IMR-90 (cell line): ENCODE measurements at regions not wholly inside any gene's neighbourhood (a gene's known extent, or its start where the extent isn't known, plus 50 kb on each side); places are given as distances from the start of the nearest gene placed in this dataset.

Experiments
- ATAC-seq: fragments of 200-7000 bp; cut with Tn5 transposase; 2 replicates; pipeline ENCODE4 v1.9.1; 2020; ENCODE audit warnings: low read depth, mild to moderate bottlenecking, moderate library complexity
- BruUV-seq: library from RNA; stranded (reverse); fragments of 400-500 nt; replicated peaks from 2 replicates; lab custom pipeline; 2021; lab: Mats Ljungman, UMichigan
- CTCF ChIA-PET: fragments of 300-600 bp; formaldehyde crosslinking; extraction: SDS; loops from one replicate; lab custom pipeline; 2021; ENCODE audit warnings: antibody characterized with exemption; lab: Yijun Ruan, JAX
- POLR2A ChIA-PET: fragments of 300-600 bp; sonication (Branson Sonifier 250); formaldehyde crosslinking; loops from one replicate; lab custom pipeline; 2022; ENCODE audit warnings: antibody characterized with exemption; ENCODE audit not compliant: unreplicated experiment; lab: Charles Lee
- DNase-seq: peaks from one replicate; pipeline ENCODE4 v3.0.0; 2013
- H2AFZ ChIP-seq: replicated peaks from 2 replicates; pipeline ENCODE3; 2013; ENCODE audit warnings: low read length, mild to moderate bottlenecking; ENCODE audit not compliant: poor library complexity
- H2AK5ac ChIP-seq: 2 replicates; pipeline ENCODE4 v1.6.1; 2013; ENCODE audit warnings: low read depth, low read length, inconsistent platforms
- H2AK9ac ChIP-seq: replicated peaks from 2 replicates; pipeline ENCODE3; 2013; ENCODE audit warnings: mild to moderate bottlenecking, low read depth, low read length, moderate library complexity; ENCODE audit not compliant: poor library complexity
- H2BK120ac ChIP-seq: 2 replicates; pipeline ENCODE4 v1.6.1; 2013; ENCODE audit warnings: low read depth, low read length, inconsistent platforms
- H2BK15ac ChIP-seq: 3 replicates; pipeline ENCODE4 v1.6.1; 2013; ENCODE audit warnings: low read depth, low read length, inconsistent platforms
- H2BK20ac ChIP-seq: 2 replicates; pipeline ENCODE4 v1.6.1; 2013; ENCODE audit warnings: low read depth, mild to moderate bottlenecking, inconsistent platforms, low read length, moderate library complexity
- H2BK5ac ChIP-seq: 2 replicates; pipeline ENCODE4 v1.6.1; 2013; ENCODE audit warnings: mild to moderate bottlenecking, low read depth, low read length, inconsistent platforms; ENCODE audit not compliant: poor library complexity, severe bottlenecking
- H3K14ac ChIP-seq: replicated peaks from 2 replicates; pipeline ENCODE4 v1.6.1; 2013; ENCODE audit warnings: low read depth, low read length, inconsistent platforms
- H3K18ac ChIP-seq: 2 replicates; pipeline ENCODE4 v1.6.1; 2013; ENCODE audit warnings: low read depth, low read length, control low read depth
- H3K23ac ChIP-seq: 2 replicates; pipeline ENCODE4 v1.6.1; 2013; ENCODE audit warnings: low read depth, low read length, inconsistent platforms
- H3K27ac ChIP-seq: 2 replicates; pipeline ENCODE4 v1.5.1; 2013; ENCODE audit warnings: mild to moderate bottlenecking, control low read depth, low read length; ENCODE audit not compliant: insufficient read depth
- H3K27me3 ChIP-seq: 2 replicates; pipeline ENCODE4 v1.6.1; 2013; ENCODE audit warnings: low read length; ENCODE audit not compliant: control insufficient read depth, insufficient read depth
- H3K36me3 ChIP-seq: 2 replicates; pipeline ENCODE4 v1.6.1; 2013; ENCODE audit warnings: low read length, mixed read lengths; ENCODE audit not compliant: control insufficient read depth, insufficient read depth
- H3K4ac ChIP-seq: 2 replicates; pipeline ENCODE4 v1.6.1; 2013; ENCODE audit warnings: low read depth, low read length, inconsistent platforms
- H3K4me1 ChIP-seq: 2 replicates; pipeline ENCODE4 v1.6.1; 2013; ENCODE audit warnings: low read length, mixed read lengths; ENCODE audit not compliant: control insufficient read depth, insufficient read depth
- H3K4me2 ChIP-seq: 2 replicates; pipeline ENCODE4 v1.6.1; 2013; ENCODE audit warnings: low read depth, mild to moderate bottlenecking, control low read depth, low read length, moderate library complexity
- H3K4me3 ChIP-seq: 2 replicates; pipeline ENCODE4 v1.5.1; 2013; ENCODE audit warnings: low read depth, mild to moderate bottlenecking, control low read depth, low read length, moderate library complexity; ENCODE audit not compliant: insufficient read depth
- H3K56ac ChIP-seq: 2 replicates; pipeline ENCODE4 v1.6.1; 2013; ENCODE audit warnings: low read length, inconsistent platforms; ENCODE audit not compliant: insufficient read depth; ENCODE audit errors: extremely low read depth
- H3K79me1 ChIP-seq, 2 experiments: 2 replicates each; pipeline ENCODE4 v1.6.1; 2013; ENCODE audit warnings: low read length in 2 of 2, inconsistent platforms in 1 of 2, low read depth in 1 of 2
- H3K9ac ChIP-seq: 2 replicates; pipeline ENCODE4 v1.6.1; 2013; ENCODE audit warnings: low read depth, low read length, control low read depth
- H3K9me1 ChIP-seq: 2 replicates; pipeline ENCODE4 v1.6.1; 2013; ENCODE audit warnings: low read length, inconsistent platforms; ENCODE audit not compliant: insufficient read depth
- H3K9me3 ChIP-seq: 2 replicates; pipeline ENCODE4 v1.6.1; 2013; ENCODE audit warnings: low read length; ENCODE audit not compliant: control insufficient read depth, insufficient read depth
- H4K20me1 ChIP-seq: 2 replicates; pipeline ENCODE4 v1.6.1; 2013; ENCODE audit warnings: low read length, inconsistent platforms; ENCODE audit not compliant: insufficient read depth
- H4K5ac ChIP-seq: 2 replicates; pipeline ENCODE4 v1.6.1; 2013; ENCODE audit warnings: mild to moderate bottlenecking, low read depth, low read length, control low read depth
- H4K8ac ChIP-seq, 2 experiments: 2 replicates each; pipeline ENCODE4 v1.6.1; 2013; ENCODE audit warnings: low read depth in 2 of 2, low read length in 2 of 2, control low read depth in 1 of 2, inconsistent platforms in 1 of 2
- H4K91ac ChIP-seq: 2 replicates; pipeline ENCODE4 v1.6.1; 2013; ENCODE audit warnings: low read depth, low read length, inconsistent platforms; ENCODE audit not compliant: insufficient read depth
- BHLHE40 ChIP-seq: fragments of 150-350 bp; IDR thresholded peaks from 2 replicates; pipeline ENCODE4 v1.6.1; 2016; ENCODE audit warnings: mild to moderate bottlenecking, low read depth, low read length
- CEBPB ChIP-seq: IDR thresholded peaks from 2 replicates; pipeline ENCODE4 v1.6.1; 2012; ENCODE audit warnings: low read depth, low read length, improper control_type of control experiment
- CHD1 ChIP-seq: IDR thresholded peaks from 2 replicates; pipeline ENCODE4 v1.6.1; 2012; ENCODE audit warnings: low read depth, low read length, improper control_type of control experiment
- CTCF ChIP-seq: conservative IDR thresholded peaks from 2 replicates; pipeline ENCODE4 v1.5.1; 2012; ENCODE audit warnings: mild to moderate bottlenecking, low read depth, low read length, improper control_type of control experiment
- ELK1 ChIP-seq: fragments of 150-350 bp; IDR thresholded peaks from 2 replicates; pipeline ENCODE4 v1.6.1; 2016; ENCODE audit warnings: low read depth, mild to moderate bottlenecking, low read length, moderate library complexity, borderline replicate concordance
- FOS ChIP-seq: fragments of 150-350 bp; IDR thresholded peaks from 2 replicates; pipeline ENCODE4 v1.6.1; 2016; ENCODE audit warnings: low read depth, low read length
- MAFK ChIP-seq: IDR thresholded peaks from 2 replicates; pipeline ENCODE4 v1.6.1; 2012; ENCODE audit warnings: low read depth, low read length, improper control_type of control experiment
- MAZ ChIP-seq: IDR thresholded peaks from 2 replicates; pipeline ENCODE4 v1.6.1; 2012; ENCODE audit warnings: low read depth, mild to moderate bottlenecking, low read length, improper control_type of control experiment, moderate library complexity, borderline replicate concordance
- MXI1 ChIP-seq: IDR thresholded peaks from 2 replicates; pipeline ENCODE4 v1.6.1; 2012; ENCODE audit warnings: low read depth, mild to moderate bottlenecking, low read length, moderate library complexity, borderline replicate concordance
- NFE2L2 ChIP-seq: fragments of 150-350 bp; IDR thresholded peaks from 2 replicates; pipeline ENCODE4 v1.6.1; 2016; ENCODE audit warnings: low read depth, mild to moderate bottlenecking, low read length
- POLR2A ChIP-seq: IDR thresholded peaks from 2 replicates; pipeline ENCODE4 v1.6.1; 2012; ENCODE audit warnings: mild to moderate bottlenecking, low read depth, low read length
- RAD21 ChIP-seq: IDR thresholded peaks from 2 replicates; pipeline ENCODE4 v1.6.1; 2012; ENCODE audit warnings: low read length, improper control_type of control experiment
- RCOR1 ChIP-seq: IDR thresholded peaks from 2 replicates; pipeline ENCODE4 v1.6.1; 2012; ENCODE audit warnings: mild to moderate bottlenecking, low read length, improper control_type of control experiment; ENCODE audit not compliant: insufficient replicate concordance
- RFX5 ChIP-seq: IDR thresholded peaks from 2 replicates; pipeline ENCODE4 v1.8.0; 2012; ENCODE audit warnings: low read depth, mild to moderate bottlenecking, low read length, moderate library complexity
- SMC3 ChIP-seq: fragments of 150-350 bp; IDR thresholded peaks from 2 replicates; pipeline ENCODE4 v1.6.1; 2016; ENCODE audit warnings: low read depth, mild to moderate bottlenecking, antibody characterized with exemption, low read length, moderate library complexity
- USF2 ChIP-seq: fragments of 150-350 bp; IDR thresholded peaks from 2 replicates; pipeline ENCODE4 v1.6.1; 2017; ENCODE audit warnings: mild to moderate bottlenecking, antibody characterized with exemption, low read length, low read depth
- dilution Hi-C: fragments of 300-500 bp; cut with HindIII; formaldehyde crosslinking; loops from one replicate; pipeline ENCODE4 v1.14.3; 2018; ENCODE audit warnings: low sequenced_read_pairs; ENCODE audit not compliant: unreplicated experiment
- in situ Hi-C: fragments of 300-500 bp; cut with MboI; formaldehyde crosslinking; loops from 3 replicates; pipeline ENCODE4 v1.14.3; 2019; ENCODE audit warnings: low sequenced_read_pairs, inconsistent platforms, mixed read lengths
- intact Hi-C: fragments of 100-400 bp; cut with micrococcal nuclease; formaldehyde crosslinking; loops from 2 replicates; pipeline ENCODE4 v1.10.0; 2022

GRCh38 chr12:30814295-30814655 is 59.5 kb upstream of the CAPRIN2 start:
- Histone ChIP-seq H3K9me1 (no peaks in the 10 kb centered on the region), H3K23ac (no peak overlapping the region), H2BK5ac (no peak overlapping the region), H3K4ac (no peak overlapping the region), H3K4me3 (no peak overlapping the region), H4K8ac (no peak overlapping the region), H4K5ac (no peak overlapping the region), H2BK15ac (no peak overlapping the region), H3K27me3 (peaks cover 6% of the 10 kb centered on the region), H3K56ac (no peak overlapping the region), H2AK9ac (no peak overlapping the region), H3K9me3 (no peaks in the 10 kb centered on the region), H3K4me2 (no peak overlapping the region), H3K4me1 (peaks cover 2% of the 10 kb centered on the region; the same call in 1 of the 2 replicates), H2BK120ac (no peak overlapping the region), H3K9ac (no peak overlapping the region), H4K91ac (no peak overlapping the region), H2AFZ (no peak overlapping the region), H2BK20ac (no peak overlapping the region), H2AK5ac (no peak overlapping the region), H3K79me1 (no peaks in the 10 kb centered on the region), H3K27ac (no peak overlapping the region), H3K18ac (no peak overlapping the region), H4K20me1 (no peaks in the 10 kb centered on the region), H3K36me3 (no peaks in the 10 kb centered on the region), H3K14ac (no peak overlapping the region)
- no peak for TF ChIP-seq RCOR1
- TF ChIP-seq POLR2A = no peak
- TF ChIP-seq CEBPB = no peak
- no peak for TF ChIP-seq MXI1
- no peak for TF ChIP-seq ELK1
- no peak for TF ChIP-seq MAZ
- no peak for TF ChIP-seq CHD1
- TF ChIP-seq FOS = no peak
- no peak for TF ChIP-seq NFE2L2
- no peak for TF ChIP-seq CTCF
- TF ChIP-seq BHLHE40 = no peak
- TF ChIP-seq SMC3 = no peak
- TF ChIP-seq RAD21 = no peak
- TF ChIP-seq USF2 = no peak
- no peak for TF ChIP-seq MAFK
- TF ChIP-seq RFX5 = no peak
- POLR2A ChIA-PET = no interaction called here
- peak; percentile 50 for DNase-seq
- in situ Hi-C loops = loop anchor here (25.0 kb wide), 2 partner anchors 502 to 1302 kb away; no protein-coding TSS in a partner anchor
- ATAC-seq = peak; percentile 35; the same call in 1 of the 2 replicates
- intact Hi-C loops = no loop called here
- BruUV-seq = no TSS peak
- CTCF ChIA-PET = no interaction called here
- dilution Hi-C loops = no loop called here
